Adrenal gland (tissue), 5 donors: ENCODE measurements at regions not wholly inside any gene's neighbourhood (a gene's known extent, or its start where the extent isn't known, plus 50 kb on each side); places are given as distances from the start of the nearest gene placed in this dataset.

Experiments
- CTCF ChIP-seq, 6 experiments: fragments of 450-650 bp in 4 of 6; fragments of 200-600 bp in 2 of 6; sonication (generic) in 1 of 6; IDR thresholded peaks; 1 replicate in 5 of 6; 2 replicates in 1 of 6; pipeline versions ENCODE4 v1.5.1 to v1.8.0; 2016 to 2021; ENCODE audit warnings: antibody characterized with exemption in 6 of 6, mild to moderate bottlenecking in 2 of 6, moderate library complexity in 1 of 6
- POLR2A ChIP-seq, 2 donors: fragments of 450-650 bp; IDR thresholded peaks; one replicate each; pipeline ENCODE4 v1.6.1; 2017; ENCODE audit warnings: antibody characterized with exemption in 2 of 2, mild to moderate bottlenecking in 2 of 2, moderate library complexity in 1 of 2
- donor health status: DM: no; HTN: no; CAD: no.

GRCh38 chr3:6216135-6217026, 644.5 kb upstream of the GRM7 start:
- TF ChIP-seq CTCF (IDR thresholded peaks at IDR 0.05) (no peak), POLR2A (IDR thresholded peaks at IDR 0.05) (no peak)
